Ishikawa (cell line): ENCODE measurements at regions not wholly inside any gene's neighbourhood (a gene's known extent, or its start where the extent isn't known, plus 50 kb on each side); places are given as distances from the start of the nearest gene placed in this dataset.

Source experiments
- CEBPB ChIP-seq: IDR thresholded peaks from 2 replicates; pipeline ENCODE4 v1.6.1; 2012
- CREB1 ChIP-seq: IDR thresholded peaks from 2 replicates; pipeline ENCODE4 v1.6.1; 2012; ENCODE audit warnings: low read depth
- EGR1 ChIP-seq: IDR thresholded peaks from 2 replicates; pipeline ENCODE4 v1.6.1; 2012
- EP300 ChIP-seq: IDR thresholded peaks from 2 replicates; pipeline ENCODE4 v1.6.1; 2012; ENCODE audit warnings: borderline replicate concordance
- FOXM1 ChIP-seq: IDR thresholded peaks from 2 replicates; pipeline ENCODE4 v1.6.1; 2012; ENCODE audit warnings: low read depth, borderline replicate concordance
- NFIC ChIP-seq: IDR thresholded peaks from 2 replicates; pipeline ENCODE4 v1.6.1; 2012
- RAD21 ChIP-seq: IDR thresholded peaks from 2 replicates; pipeline ENCODE4 v1.6.1; 2012; ENCODE audit warnings: low read depth
- TAF1 ChIP-seq: IDR thresholded peaks from 2 replicates; pipeline ENCODE4 v1.6.1; 2012; ENCODE audit warnings: low read depth, mild to moderate bottlenecking
- TCF12 ChIP-seq: IDR thresholded peaks from 2 replicates; pipeline ENCODE4 v1.6.1; 2012; ENCODE audit warnings: low read depth
- TEAD4 ChIP-seq: IDR thresholded peaks from 2 replicates; pipeline ENCODE4 v1.6.1; 2012
- YY1 ChIP-seq: IDR thresholded peaks from 2 replicates; pipeline ENCODE4 v1.6.1; 2012; ENCODE audit warnings: low read depth
- ZBTB7A ChIP-seq: IDR thresholded peaks from 2 replicates; pipeline ENCODE4 v1.6.1; 2012; ENCODE audit warnings: low read depth
- TF ChIP-seq, protein P1 (sequence below): IDR thresholded peaks from 2 replicates; pipeline ENCODE4 v1.6.1; 2012; ENCODE audit warnings: low read depth, mild to moderate bottlenecking
- TF ChIP-seq, protein P2 (sequence below): IDR thresholded peaks from 2 replicates; pipeline ENCODE4 v1.6.1; 2012
- TF ChIP-seq, protein P3 (sequence below): IDR thresholded peaks from 2 replicates; pipeline ENCODE4 v1.6.1; 2012

DNA sequence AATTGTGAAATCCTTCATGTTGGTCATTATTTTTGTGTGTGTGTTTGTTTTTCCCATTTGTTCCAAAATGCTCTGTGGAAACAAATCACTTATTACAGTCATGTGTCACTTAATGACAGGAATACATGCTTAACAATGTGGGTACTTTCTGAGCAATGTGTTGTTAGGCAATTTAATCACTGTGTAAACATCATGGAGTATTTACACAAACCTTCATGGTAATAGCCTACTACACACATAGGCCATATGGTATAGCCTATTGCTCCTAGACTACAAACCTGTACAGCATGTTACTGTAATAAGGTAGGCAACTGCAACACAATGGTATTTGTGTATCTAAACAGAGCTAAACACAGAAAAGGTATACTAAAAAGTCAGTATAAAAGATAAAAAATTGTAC, 388.9 kb upstream of the PPP1R2C start:
- TF ChIP-seq TAF1 = no peak
- no peak for TF ChIP-seq CEBPB
- no peak for TF ChIP-seq YY1
- no peak for TF ChIP-seq NFIC
- TF ChIP-seq EGR1 = no peak
- TF ChIP-seq RAD21 = no peak
- no peak for TF ChIP-seq FOXM1

DNA sequence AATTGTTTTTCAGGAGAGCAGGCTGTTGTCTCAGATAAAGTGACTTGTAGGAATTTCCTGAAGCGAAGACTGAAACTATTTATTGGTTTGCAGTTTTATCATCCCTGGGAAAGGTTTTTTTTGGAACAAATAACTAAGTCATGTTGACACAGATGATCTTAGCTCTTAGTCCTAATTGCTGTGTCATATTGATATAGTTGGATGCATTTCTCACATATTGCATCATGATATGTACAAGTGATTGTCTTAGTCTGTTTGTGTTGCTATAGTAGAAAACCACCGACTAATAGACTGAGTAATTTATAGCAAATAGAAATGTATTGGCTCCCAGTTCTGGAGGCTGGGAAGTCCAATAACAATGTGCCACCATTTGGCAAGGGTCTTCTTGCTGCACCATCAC, 397.5 kb upstream of the PPP1R2C start:
- no peak for TF ChIP-seq EGR1
- no peak for TF ChIP-seq EP300
- TF ChIP-seq TCF12 = no peak
- TF ChIP-seq, protein P1, sequence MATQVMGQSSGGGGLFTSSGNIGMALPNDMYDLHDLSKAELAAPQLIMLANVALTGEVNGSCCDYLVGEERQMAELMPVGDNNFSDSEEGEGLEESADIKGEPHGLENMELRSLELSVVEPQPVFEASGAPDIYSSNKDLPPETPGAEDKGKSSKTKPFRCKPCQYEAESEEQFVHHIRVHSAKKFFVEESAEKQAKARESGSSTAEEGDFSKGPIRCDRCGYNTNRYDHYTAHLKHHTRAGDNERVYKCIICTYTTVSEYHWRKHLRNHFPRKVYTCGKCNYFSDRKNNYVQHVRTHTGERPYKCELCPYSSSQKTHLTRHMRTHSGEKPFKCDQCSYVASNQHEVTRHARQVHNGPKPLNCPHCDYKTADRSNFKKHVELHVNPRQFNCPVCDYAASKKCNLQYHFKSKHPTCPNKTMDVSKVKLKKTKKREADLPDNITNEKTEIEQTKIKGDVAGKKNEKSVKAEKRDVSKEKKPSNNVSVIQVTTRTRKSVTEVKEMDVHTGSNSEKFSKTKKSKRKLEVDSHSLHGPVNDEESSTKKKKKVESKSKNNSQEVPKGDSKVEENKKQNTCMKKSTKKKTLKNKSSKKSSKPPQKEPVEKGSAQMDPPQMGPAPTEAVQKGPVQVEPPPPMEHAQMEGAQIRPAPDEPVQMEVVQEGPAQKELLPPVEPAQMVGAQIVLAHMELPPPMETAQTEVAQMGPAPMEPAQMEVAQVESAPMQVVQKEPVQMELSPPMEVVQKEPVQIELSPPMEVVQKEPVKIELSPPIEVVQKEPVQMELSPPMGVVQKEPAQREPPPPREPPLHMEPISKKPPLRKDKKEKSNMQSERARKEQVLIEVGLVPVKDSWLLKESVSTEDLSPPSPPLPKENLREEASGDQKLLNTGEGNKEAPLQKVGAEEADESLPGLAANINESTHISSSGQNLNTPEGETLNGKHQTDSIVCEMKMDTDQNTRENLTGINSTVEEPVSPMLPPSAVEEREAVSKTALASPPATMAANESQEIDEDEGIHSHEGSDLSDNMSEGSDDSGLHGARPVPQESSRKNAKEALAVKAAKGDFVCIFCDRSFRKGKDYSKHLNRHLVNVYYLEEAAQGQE = no peak
- TF ChIP-seq, protein P2, sequence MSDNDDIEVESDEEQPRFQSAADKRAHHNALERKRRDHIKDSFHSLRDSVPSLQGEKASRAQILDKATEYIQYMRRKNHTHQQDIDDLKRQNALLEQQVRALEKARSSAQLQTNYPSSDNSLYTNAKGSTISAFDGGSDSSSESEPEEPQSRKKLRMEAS = no peak

DNA sequence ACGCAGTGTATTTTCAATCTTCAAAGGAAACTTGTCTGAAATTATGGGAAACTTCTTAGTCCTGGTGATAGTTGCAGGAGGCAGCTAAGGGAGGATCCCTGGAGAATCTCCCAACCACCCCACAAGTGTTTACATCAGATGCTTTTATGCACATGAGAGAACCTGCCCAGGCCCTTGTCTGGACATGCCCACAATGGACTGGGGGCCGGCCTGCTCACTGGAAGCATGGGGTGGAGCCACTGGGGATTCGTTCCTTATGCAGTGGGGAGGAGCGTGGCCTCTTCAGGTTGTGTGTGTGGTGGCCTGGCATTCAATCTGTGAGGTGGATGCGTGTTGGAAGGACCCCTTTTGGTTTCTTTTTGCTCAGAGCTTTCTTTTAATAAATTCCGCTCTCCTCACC, 398.7 kb upstream of the PPP1R2C start:
- TF ChIP-seq TCF12 (no peak), CEBPB (no peak), ZBTB7A (no peak), EP300 (no peak), FOXM1 (no peak), EGR1 (no peak), RAD21 (no peak), YY1 (no peak), TAF1 (no peak)
- TF ChIP-seq, protein P2 = no peak
- TF ChIP-seq, protein P3, sequence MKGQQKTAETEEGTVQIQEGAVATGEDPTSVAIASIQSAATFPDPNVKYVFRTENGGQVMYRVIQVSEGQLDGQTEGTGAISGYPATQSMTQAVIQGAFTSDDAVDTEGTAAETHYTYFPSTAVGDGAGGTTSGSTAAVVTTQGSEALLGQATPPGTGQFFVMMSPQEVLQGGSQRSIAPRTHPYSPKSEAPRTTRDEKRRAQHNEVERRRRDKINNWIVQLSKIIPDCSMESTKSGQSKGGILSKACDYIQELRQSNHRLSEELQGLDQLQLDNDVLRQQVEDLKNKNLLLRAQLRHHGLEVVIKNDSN = no peak

DNA sequence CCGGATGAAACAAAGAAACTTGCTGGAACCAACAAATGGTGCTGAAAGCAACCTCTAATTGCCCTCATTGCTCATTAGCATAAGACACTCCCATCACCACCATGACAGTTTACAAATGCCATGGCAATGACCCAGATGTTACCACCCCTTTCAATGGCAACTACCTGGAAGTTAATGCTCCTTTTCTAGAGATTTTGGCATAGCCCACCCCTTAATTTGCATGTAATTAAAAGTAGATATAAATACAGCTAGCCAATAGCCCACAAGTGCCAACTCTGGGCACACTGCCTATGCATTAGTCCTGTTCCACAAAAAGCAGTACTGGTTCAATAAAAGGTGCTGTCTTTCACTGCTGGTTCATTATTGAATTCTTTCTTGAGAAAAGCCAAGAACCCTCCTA, 410.3 kb upstream of the PPP1R2C start:
- no peak for TF ChIP-seq YY1
- TF ChIP-seq, protein P3 = no peak
- TF ChIP-seq TAF1 = no peak
- TF ChIP-seq ZBTB7A = no peak
- no peak for TF ChIP-seq CEBPB
- TF ChIP-seq, protein P1 = no peak

DNA sequence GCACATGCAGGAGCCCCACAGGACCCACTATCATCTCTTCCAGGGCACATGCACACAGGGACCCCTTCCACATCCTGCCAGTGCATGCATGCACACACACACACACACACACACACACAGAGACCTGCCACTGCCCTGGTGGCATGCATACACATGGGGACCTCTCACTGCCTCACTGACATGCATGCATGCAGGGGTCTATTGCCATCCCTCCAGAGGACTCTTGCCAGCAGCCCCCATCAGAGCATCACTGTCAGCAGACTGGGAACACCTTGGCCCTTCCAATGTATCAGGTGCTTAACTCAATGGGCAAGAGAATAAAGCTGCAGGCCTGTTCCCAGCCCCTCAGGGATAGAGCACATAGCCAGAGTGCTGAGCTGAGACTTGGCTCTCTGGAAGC, 433.6 kb upstream of the PPP1R2C start:
- TF ChIP-seq TCF12 (no peak), TEAD4 (no peak), ZBTB7A (no peak), RAD21 (no peak), NFIC (no peak), CEBPB (no peak), TAF1 (no peak), CREB1 (no peak), YY1 (no peak), EP300 (no peak), EGR1 (no peak)
- TF ChIP-seq, protein P3 = no peak
- TF ChIP-seq, protein P2 = no peak
- TF ChIP-seq, protein P1 = no peak
